A549 (cell line): ENCODE measurements at regions not wholly inside any gene's neighbourhood (a gene's known extent, or its start where the extent isn't known, plus 50 kb on each side); places are given as distances from the start of the nearest gene placed in this dataset.

Experiments
- ATAC-seq, 2 experiments: fragments of 200-7000 bp in 1 of 2; fragments of >200 bp in 1 of 2; cut with Nextera tagmentation in 1 of 2; cut with Tn5 transposase in 1 of 2; 3 replicates each; pipeline versions ENCODE4 v1.8.0 to v1.9.1; 2018 to 2020; ENCODE audit warnings: mild to moderate bottlenecking in 1 of 2, moderate library complexity in 1 of 2
- CTCF ChIA-PET: fragments of 300-600 bp; sonication (Branson Sonifier 250); formaldehyde crosslinking; extraction: SDS; loops from one replicate; lab custom pipeline; 2021; ENCODE audit warnings: antibody characterized with exemption, inconsistent platforms; lab: Yijun Ruan, JAX
- POLR2A ChIA-PET: fragments of 350-600 bp; formaldehyde crosslinking; extraction: SDS; loops from one replicate; lab custom pipeline; 2021; ENCODE audit warnings: antibody characterized with exemption, inconsistent platforms; lab: Yijun Ruan, JAX
- DNase-seq, 2 experiments: peaks; one replicate each; pipeline versions ENCODE4 v3.0.0 to v3.0.0-alpha.2; 2011 to 2016; ENCODE audit warnings: low read depth in 1 of 2, low spot score in 1 of 2
- FAIRE-seq: peaks from 2 replicates; lab custom pipeline; 2011; peaks lifted over from hg19 to GRCh38; lab: Jason Lieb, UNC
- H3K27ac ChIP-seq, 2 experiments: fragments of >200 bp; sonication (Bioruptor Twin); formaldehyde crosslinking; 3 replicates each; pipeline ENCODE4 v1.5.1; 2016 to 2017
- H3K4me1 ChIP-seq: fragments of >200 bp; sonication (Bioruptor Twin); formaldehyde crosslinking; 3 replicates; pipeline ENCODE4 v1.6.1; 2016
- H3K4me2 ChIP-seq: fragments of >200 bp; sonication (Bioruptor Twin); formaldehyde crosslinking; 3 replicates; pipeline ENCODE4 v1.6.1; 2016
- H3K4me3 ChIP-seq: fragments of >200 bp; sonication (Bioruptor Twin); formaldehyde crosslinking; 3 replicates; pipeline ENCODE4 v1.5.1; 2016
- H3K9me3 ChIP-seq: fragments of >200 bp; sonication (Bioruptor Twin); formaldehyde crosslinking; 3 replicates; pipeline ENCODE4 v1.6.1; 2016
- BHLHE40 ChIP-seq: IDR thresholded peaks from 2 replicates; pipeline ENCODE4 v1.6.1; 2012; ENCODE audit warnings: low read depth, low read length, inconsistent platforms
- CBX8 ChIP-seq: fragments of 200-600 bp; sonication (generic); IDR thresholded peaks from 2 replicates; pipeline ENCODE4 v1.6.1; 2016
- CHD2 ChIP-seq: fragments of 150-350 bp; IDR thresholded peaks from 2 replicates; pipeline ENCODE4 v1.6.1; 2014; ENCODE audit warnings: low read length; ENCODE audit not compliant: partially characterized antibody
- CHD4 ChIP-seq: fragments of 200-600 bp; sonication (generic); IDR thresholded peaks from 2 replicates; pipeline ENCODE4 v1.6.1; 2016; ENCODE audit warnings: antibody characterized with exemption, mild to moderate bottlenecking, borderline replicate concordance
- EHF ChIP-seq: fragments of 250-450 bp; sonication (Bioruptor Pico); IDR thresholded peaks from 2 replicates; pipeline ENCODE4 v1.5.0; 2020; ENCODE audit warnings: mild to moderate bottlenecking
- EHMT2 ChIP-seq: fragments of 200-600 bp; sonication (generic); IDR thresholded peaks from 2 replicates; pipeline ENCODE4 v1.6.1; 2016; ENCODE audit warnings: antibody characterized with exemption, low read depth, mild to moderate bottlenecking, moderate library complexity
- ESRRA ChIP-seq: fragments of 150-350 bp; IDR thresholded peaks from 2 replicates; pipeline ENCODE4 v1.6.1; 2014; ENCODE audit warnings: mild to moderate bottlenecking, low read length, borderline replicate concordance
- FOSB ChIP-seq: fragments of 250-450 bp; sonication (Bioruptor Pico); IDR thresholded peaks from 2 replicates; pipeline ENCODE4 v1.5.0; 2020; ENCODE audit warnings: mild to moderate bottlenecking, moderate library complexity
- FOXS1 ChIP-seq: fragments of 250-450 bp; sonication (Bioruptor Pico); IDR thresholded peaks from 2 replicates; pipeline ENCODE4 v1.5.0; 2020; ENCODE audit warnings: mild to moderate bottlenecking, moderate library complexity
- GATA3 ChIP-seq: IDR thresholded peaks from 2 replicates; pipeline ENCODE4 v1.6.1; 2012; ENCODE audit warnings: borderline replicate concordance
- HES2 ChIP-seq: fragments of >200 bp; sonication (Bioruptor Twin); formaldehyde crosslinking; IDR thresholded peaks from 2 replicates; pipeline ENCODE4 v1.6.1; 2016
- HEYL ChIP-seq: fragments of 250-450 bp; sonication (Bioruptor Pico); IDR thresholded peaks from 2 replicates; pipeline ENCODE4 v1.8.0; 2021; ENCODE audit warnings: mild to moderate bottlenecking, moderate library complexity
- HMGXB4 ChIP-seq: fragments of 250-450 bp; sonication (Bioruptor Pico); IDR thresholded peaks from 2 replicates; pipeline ENCODE4 v1.5.0; 2021; ENCODE audit warnings: mild to moderate bottlenecking, moderate library complexity, borderline replicate concordance
- HOXB13 ChIP-seq: fragments of 250-450 bp; sonication (Bioruptor Pico); IDR thresholded peaks from 2 replicates; pipeline ENCODE4 v1.5.0; 2020; ENCODE audit warnings: low read depth, mild to moderate bottlenecking, moderate library complexity
- HOXB5 ChIP-seq: fragments of 250-450 bp; sonication (Bioruptor Pico); IDR thresholded peaks from 2 replicates; pipeline ENCODE4 v1.5.0; 2020; ENCODE audit warnings: mild to moderate bottlenecking, moderate library complexity
- KDM5A ChIP-seq: fragments of 200-600 bp; sonication (generic); IDR thresholded peaks from 2 replicates; pipeline ENCODE4 v1.6.1; 2016; ENCODE audit warnings: antibody characterized with exemption, mild to moderate bottlenecking
- MAFK ChIP-seq: fragments of 450-650 bp; IDR thresholded peaks from 2 replicates; pipeline ENCODE4 v1.6.1; 2014; ENCODE audit not compliant: partially characterized antibody
- MAX ChIP-seq: IDR thresholded peaks from 2 replicates; pipeline ENCODE4 v1.6.1; 2012
- MYC ChIP-seq: IDR thresholded peaks from 2 replicates; pipeline ENCODE4 v1.6.1; 2012; ENCODE audit warnings: mild to moderate bottlenecking, inconsistent platforms, low read length, improper control_type of control experiment, borderline replicate concordance
- POLR2A ChIP-seq: IDR thresholded peaks from 2 replicates; pipeline ENCODE4 v1.6.1; 2012; ENCODE audit warnings: mild to moderate bottlenecking, low read length
- RCOR1 ChIP-seq: fragments of 150-350 bp; IDR thresholded peaks from 2 replicates; pipeline ENCODE4 v1.6.1; 2014; ENCODE audit warnings: antibody characterized with exemption, low read length, low read depth
- SREBF2 ChIP-seq: fragments of 450-650 bp; IDR thresholded peaks from 2 replicates; pipeline ENCODE4 v1.6.1; 2014; ENCODE audit warnings: mild to moderate bottlenecking, moderate library complexity
- TP53 ChIP-seq: fragments of 250-450 bp; sonication (Bioruptor Pico); IDR thresholded peaks from 2 replicates; pipeline ENCODE4 v1.5.0; 2021; ENCODE audit warnings: mild to moderate bottlenecking, moderate library complexity
- ZC3H11A ChIP-seq: fragments of 450-650 bp; IDR thresholded peaks from 2 replicates; pipeline ENCODE4 v1.6.1; 2014; ENCODE audit warnings: antibody characterized with exemption, mild to moderate bottlenecking
- WGBS: methylation state at CpG from one replicate; pipeline ENCODE4 v1.1.6; 2017; ENCODE audit errors: missing lambda C conversion rate; 5-methylcytosine and 5-hydroxymethylcytosine counted together
- TF ChIP-seq, protein P1 (sequence below): fragments of 450-650 bp; IDR thresholded peaks from 2 replicates; pipeline ENCODE4 v1.6.1; 2014; ENCODE audit warnings: antibody characterized with exemption
- TF ChIP-seq, protein P2 (sequence below): fragments of 200-600 bp; sonication (generic); IDR thresholded peaks from 2 replicates; pipeline ENCODE4 v1.6.1; 2016; ENCODE audit warnings: antibody characterized with exemption, mild to moderate bottlenecking, moderate library complexity

DNA sequence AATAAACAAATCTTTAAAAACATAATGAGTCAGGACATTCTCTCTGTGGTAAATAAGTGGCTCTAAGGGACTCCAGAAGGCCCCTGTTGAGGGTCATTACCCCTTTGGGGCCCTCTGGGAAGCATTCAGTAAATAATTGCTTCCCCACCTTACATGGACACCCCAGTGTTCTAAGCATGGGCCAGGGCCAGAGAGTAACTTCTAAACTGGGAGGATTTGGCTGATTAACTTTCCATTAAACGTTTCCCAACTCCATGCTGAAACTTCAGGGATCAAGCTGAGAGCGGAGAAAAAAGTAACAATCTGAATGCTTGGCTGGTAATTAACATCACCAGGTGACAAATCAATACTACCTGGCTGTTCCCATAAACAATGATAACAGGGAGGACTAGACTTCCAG lies 783.9 kb upstream of the LRRC4C start:
- no peak for FAIRE-seq
- ChIA-PET POLR2A (no interaction called here), CTCF (no interaction called here)
- DNase-seq, result no peak
- H3K9me3 ChIP-seq, result no peaks in the 10 kb centered on the region
- no peak for TF ChIP-seq CHD2
- no peak overlapping the region for H3K4me3 ChIP-seq
- no peaks in the 10 kb centered on the region for H3K4me1 ChIP-seq
- ATAC-seq, result no peak
- H3K4me2 ChIP-seq, result no peak overlapping the region
- 9% methylated on average over 2 of the region's 2 CpGs for WGBS
- H3K27ac ChIP-seq, result no peak overlapping the region

GRCh38 chr11:42244376-42244775 lies 784.9 kb upstream of the LRRC4C start:
- Histone ChIP-seq H3K4me3 (no peak overlapping the region), H3K4me1 (no peaks in the 10 kb centered on the region), H3K9me3 (no peaks in the 10 kb centered on the region), H3K4me2 (no peak overlapping the region), H3K27ac (no peak overlapping the region)
- POLR2A ChIA-PET, result no interaction called here
- 0% methylated on average over 1 of the region's 1 CpG for WGBS
- TF ChIP-seq CHD4 (no peak), FOXS1 (CRISPR knock-in tag) (no peak), POLR2A (no peak), HOXB5 (CRISPR knock-in tag) (no peak), HMGXB4 (no peak), CHD2 (no peak), BHLHE40 (no peak), MYC (no peak), MAX (no peak), EHMT2 (no peak), RCOR1 (no peak)
- TF ChIP-seq, protein P1, sequence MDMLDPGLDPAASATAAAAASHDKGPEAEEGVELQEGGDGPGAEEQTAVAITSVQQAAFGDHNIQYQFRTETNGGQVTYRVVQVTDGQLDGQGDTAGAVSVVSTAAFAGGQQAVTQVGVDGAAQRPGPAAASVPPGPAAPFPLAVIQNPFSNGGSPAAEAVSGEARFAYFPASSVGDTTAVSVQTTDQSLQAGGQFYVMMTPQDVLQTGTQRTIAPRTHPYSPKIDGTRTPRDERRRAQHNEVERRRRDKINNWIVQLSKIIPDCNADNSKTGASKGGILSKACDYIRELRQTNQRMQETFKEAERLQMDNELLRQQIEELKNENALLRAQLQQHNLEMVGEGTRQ, result no peak
- TF ChIP-seq, protein P2, sequence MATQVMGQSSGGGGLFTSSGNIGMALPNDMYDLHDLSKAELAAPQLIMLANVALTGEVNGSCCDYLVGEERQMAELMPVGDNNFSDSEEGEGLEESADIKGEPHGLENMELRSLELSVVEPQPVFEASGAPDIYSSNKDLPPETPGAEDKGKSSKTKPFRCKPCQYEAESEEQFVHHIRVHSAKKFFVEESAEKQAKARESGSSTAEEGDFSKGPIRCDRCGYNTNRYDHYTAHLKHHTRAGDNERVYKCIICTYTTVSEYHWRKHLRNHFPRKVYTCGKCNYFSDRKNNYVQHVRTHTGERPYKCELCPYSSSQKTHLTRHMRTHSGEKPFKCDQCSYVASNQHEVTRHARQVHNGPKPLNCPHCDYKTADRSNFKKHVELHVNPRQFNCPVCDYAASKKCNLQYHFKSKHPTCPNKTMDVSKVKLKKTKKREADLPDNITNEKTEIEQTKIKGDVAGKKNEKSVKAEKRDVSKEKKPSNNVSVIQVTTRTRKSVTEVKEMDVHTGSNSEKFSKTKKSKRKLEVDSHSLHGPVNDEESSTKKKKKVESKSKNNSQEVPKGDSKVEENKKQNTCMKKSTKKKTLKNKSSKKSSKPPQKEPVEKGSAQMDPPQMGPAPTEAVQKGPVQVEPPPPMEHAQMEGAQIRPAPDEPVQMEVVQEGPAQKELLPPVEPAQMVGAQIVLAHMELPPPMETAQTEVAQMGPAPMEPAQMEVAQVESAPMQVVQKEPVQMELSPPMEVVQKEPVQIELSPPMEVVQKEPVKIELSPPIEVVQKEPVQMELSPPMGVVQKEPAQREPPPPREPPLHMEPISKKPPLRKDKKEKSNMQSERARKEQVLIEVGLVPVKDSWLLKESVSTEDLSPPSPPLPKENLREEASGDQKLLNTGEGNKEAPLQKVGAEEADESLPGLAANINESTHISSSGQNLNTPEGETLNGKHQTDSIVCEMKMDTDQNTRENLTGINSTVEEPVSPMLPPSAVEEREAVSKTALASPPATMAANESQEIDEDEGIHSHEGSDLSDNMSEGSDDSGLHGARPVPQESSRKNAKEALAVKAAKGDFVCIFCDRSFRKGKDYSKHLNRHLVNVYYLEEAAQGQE, result no peak
- CTCF ChIA-PET, result no interaction called here
- DNase-seq (no peak), ATAC-seq (no peak), FAIRE-seq (no peak)

- no peak for FAIRE-seq
- H3K4me3 ChIP-seq, result no peak overlapping the region
- no peak for ATAC-seq
- DNase-seq, result no peak
- no peak overlapping the region for H3K27ac ChIP-seq
- no peaks in the 10 kb centered on the region for H3K4me1 ChIP-seq
- ChIA-PET POLR2A (no interaction called here), CTCF (no interaction called here)
- H3K9me3 ChIP-seq, result no peaks in the 10 kb centered on the region; the same call in 2 of the 3 replicates
- WGBS, result 3% methylated on average over 4 of the region's 4 CpGs
- no peak overlapping the region for H3K4me2 ChIP-seq
- TF ChIP-seq ESRRA (no peak), EHF (CRISPR knock-in tag) (no peak), KDM5A (no peak), GATA3 (no peak), EHMT2 (no peak), CHD2 (no peak), SREBF2 (no peak), MAFK (no peak), HOXB13 (no peak), ZC3H11A (no peak), HEYL (CRISPR knock-in tag) (no peak), FOSB (CRISPR knock-in tag) (no peak), CBX8 (no peak), HES2 (no peak), TP53 (CRISPR knock-in tag) (no peak), MAX (no peak)
- TF ChIP-seq, protein P2, result no peak
Measured at GRCh38 chr11:42249401-42249800, 789.9 kb upstream of the LRRC4C start.
